GM13977 (cell line): ENCODE measurements at regions not wholly inside any gene's neighbourhood (a gene's known extent, or its start where the extent isn't known, plus 50 kb on each side); places are given as distances from the start of the nearest gene placed in this dataset.

Experiments
- DNase-seq: peaks from one replicate; pipeline ENCODE4 v3.0.0; 2012; ENCODE audit warnings: low spot score
- in situ Hi-C: fragments of 300-500 bp; cut with MboI; formaldehyde crosslinking; loops from one replicate; pipeline ENCODE4 v1.12.0; 2022; ENCODE audit warnings: low sequenced_read_pairs, low pct_unique_long_range_greater_than_20kb, mixed read lengths, inconsistent platforms; ENCODE audit not compliant: unreplicated experiment
- TF ChIP-seq, protein P1 (sequence below): IDR thresholded peaks from 2 replicates; pipeline ENCODE4 v1.5.1; 2012; ENCODE audit warnings: mild to moderate bottlenecking, control low read depth; ENCODE audit not compliant: insufficient read depth; ENCODE audit errors: extremely low read depth, missing control alignments

DNA sequence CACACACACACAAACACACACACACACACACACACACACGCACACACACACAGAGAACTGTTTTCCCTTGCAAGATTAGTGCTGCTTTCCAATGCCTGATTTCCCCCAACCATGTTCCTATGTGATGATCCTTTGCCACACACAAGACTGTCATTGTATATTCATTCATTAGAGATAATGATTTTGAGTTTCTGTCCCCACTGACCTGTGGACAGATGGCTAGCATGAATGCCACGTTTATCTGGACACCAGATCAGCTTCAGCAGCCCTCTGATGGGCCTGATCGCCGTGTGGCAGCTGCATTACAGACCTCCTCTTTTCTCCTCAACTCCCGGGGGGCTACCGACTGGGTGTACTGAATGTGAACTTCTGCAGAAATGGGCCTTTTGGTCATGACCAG, 353.0 kb downstream of the MYCN start:
- TF ChIP-seq, protein P1, sequence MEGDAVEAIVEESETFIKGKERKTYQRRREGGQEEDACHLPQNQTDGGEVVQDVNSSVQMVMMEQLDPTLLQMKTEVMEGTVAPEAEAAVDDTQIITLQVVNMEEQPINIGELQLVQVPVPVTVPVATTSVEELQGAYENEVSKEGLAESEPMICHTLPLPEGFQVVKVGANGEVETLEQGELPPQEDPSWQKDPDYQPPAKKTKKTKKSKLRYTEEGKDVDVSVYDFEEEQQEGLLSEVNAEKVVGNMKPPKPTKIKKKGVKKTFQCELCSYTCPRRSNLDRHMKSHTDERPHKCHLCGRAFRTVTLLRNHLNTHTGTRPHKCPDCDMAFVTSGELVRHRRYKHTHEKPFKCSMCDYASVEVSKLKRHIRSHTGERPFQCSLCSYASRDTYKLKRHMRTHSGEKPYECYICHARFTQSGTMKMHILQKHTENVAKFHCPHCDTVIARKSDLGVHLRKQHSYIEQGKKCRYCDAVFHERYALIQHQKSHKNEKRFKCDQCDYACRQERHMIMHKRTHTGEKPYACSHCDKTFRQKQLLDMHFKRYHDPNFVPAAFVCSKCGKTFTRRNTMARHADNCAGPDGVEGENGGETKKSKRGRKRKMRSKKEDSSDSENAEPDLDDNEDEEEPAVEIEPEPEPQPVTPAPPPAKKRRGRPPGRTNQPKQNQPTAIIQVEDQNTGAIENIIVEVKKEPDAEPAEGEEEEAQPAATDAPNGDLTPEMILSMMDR: no peak
- DNase-seq: no peak
- in situ Hi-C loops: no loop called here

DNA sequence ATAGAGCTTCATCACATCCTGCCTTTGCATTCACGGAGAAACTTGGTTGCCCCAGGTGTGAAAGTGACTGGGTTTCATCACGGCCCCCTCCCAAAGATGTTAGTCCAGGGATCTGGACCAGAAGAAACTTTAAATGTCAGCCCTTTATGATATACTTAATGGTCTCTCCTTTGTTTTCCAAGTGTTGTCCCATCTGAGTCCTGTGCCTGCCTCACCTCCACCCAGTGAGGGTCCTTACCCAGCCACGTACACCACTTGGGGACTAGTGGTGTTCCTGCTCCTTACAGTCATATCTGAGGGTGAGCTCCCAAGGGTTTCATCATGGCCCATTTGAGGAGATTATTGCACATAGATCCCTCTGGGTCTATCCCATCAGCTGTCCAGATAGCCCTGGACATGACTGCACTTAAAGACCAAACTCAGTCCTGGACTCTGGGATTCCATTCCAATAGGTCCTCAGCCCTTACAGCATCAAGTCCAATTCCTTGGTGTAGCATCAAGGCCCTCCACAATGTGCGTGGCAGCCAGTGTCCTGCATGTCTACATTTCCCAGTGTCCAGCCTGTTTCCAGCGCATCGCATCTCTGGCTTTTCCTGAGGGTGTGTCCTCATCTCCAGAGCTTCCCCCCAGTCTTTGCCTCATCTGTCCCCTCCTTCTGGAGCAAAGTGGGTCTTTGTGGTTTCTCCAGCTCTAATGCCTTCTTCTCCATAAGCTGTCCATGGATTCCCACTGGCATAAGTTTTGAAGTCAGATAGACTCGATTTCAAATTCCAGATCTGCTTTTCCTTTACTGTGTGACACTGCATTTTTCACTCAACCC, 351.6 kb downstream of the MYCN start:
- TF ChIP-seq, protein P1: no peak
- in situ Hi-C loops: no loop called here
- DNase-seq: no peak

DNA sequence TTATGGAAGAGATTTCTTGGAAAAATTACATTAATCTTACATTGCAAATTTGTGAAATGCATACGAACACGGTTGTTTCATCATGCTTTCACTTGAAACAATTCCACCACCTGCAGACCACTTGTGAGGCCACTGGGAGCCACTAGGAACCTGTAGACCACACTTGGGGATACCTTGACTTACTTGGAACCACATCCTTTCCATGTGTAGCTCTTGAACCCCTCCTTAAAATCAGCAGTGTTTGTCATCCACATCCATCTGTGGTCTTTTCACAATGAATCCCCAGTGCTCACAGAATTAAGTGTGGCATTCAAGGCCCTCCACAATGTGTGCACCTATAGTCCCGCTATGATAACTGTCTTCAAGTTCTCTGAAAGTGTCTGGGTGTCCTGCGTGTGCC, 350.9 kb downstream of the MYCN start:
- TF ChIP-seq, protein P1: no peak
- in situ Hi-C loops: no loop called here
- DNase-seq: no peak

DNA sequence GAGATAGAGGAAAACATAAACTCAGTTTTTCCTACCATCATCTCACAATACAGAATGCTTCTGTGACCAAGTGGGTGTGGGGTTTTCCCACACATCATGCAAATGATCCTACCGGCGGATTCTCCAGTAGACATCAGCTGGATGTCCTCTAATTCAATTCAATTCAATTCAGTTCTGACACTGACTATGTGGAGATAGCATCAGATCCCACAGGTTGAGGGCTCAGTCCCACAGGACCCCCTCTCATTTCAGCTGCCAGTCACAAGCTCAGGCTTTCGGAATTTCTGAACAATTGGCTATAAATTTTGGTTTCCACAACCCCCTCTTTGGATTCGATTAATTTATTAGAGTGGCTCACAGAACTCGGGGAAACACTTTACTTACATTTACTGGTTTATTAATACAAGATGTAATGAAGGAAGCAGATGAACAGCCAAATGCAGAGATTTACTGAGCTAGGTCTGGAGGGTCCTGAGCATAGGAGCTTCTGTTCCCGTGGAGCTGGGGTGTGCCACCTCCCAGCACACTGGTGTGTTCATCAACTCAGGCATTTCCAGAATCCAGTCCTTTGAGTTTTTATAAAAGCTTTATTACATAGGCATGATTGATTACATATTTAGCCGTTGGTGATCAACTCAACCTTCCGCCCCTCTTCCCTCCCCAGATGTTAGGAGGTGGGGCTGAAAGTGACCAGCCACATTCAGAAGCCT, 350.1 kb downstream of the MYCN start:
- in situ Hi-C loops: no loop called here
- DNase-seq: no peak
- TF ChIP-seq, protein P1: no peak

DNA sequence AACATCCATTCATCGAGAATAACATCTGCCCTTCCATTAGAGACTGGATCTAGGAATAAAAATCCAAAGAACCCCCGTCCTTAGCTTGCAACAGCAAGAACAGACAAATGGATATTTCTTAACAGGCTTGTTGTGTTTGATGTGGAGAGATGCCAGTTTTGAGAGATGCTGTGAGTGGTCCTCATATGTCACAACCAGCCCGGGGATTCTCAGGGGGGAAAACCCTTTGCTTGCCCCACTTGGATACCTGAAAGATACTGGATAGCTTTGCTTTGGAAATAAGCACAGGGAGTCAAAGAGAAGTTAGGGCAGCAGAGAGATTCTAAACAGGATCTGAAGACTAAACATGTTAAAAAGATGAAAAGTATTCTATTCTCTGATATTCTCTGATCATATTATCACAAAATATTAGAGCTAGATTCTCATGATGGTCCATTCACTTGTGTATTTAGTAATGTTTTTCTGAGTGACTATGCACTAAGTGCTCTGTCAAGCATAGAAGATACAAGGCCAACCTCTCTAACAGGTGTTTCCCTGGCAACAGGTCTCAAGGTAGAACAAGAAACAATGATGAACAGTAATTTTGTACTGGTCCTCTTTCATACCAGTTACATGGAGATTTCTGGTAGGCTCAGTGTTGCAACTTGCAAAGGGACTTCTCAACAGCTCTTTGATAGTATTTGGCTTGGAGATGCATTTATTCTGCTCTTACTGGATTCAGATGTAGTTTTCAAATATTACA, 348.2 kb downstream of the MYCN start:
- TF ChIP-seq, protein P1: no peak
- in situ Hi-C loops: no loop called here
- no peak for DNase-seq

DNA sequence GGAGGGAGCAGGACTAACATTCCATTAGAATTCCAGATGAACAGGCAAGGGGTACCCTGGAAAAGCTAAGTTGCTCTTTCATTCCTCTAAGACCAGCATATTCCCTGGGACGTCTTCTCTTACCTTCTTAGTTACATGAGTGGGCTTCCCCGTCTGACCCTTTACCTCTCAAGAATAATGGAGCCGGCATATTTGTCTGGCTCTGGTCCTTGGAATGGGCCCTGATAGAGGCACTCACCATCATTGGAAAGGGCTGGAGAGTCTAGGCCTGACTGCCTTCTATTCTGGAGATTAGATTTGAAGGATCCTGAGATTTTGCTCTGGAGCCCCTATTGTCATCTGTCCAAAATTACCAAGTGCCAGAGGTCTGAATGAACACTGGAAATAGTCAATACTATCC, 347.5 kb downstream of the MYCN start:
- TF ChIP-seq, protein P1: no peak
- DNase-seq: no peak
- in situ Hi-C loops: no loop called here
